H7 (cell line): ENCODE measurements at regions not wholly inside any gene's neighbourhood (a gene's known extent, or its start where the extent isn't known, plus 50 kb on each side); places are given as distances from the start of the nearest gene placed in this dataset.
"Not testable (repeated sequence)": the region's sequence is repeated elsewhere in the genome, so short reads cannot be mapped to it uniquely, and the experiment has no call there.

Source experiments
- DNase-seq: peaks from one replicate; pipeline ENCODE4 v3.0.0; 2012
- H3K27me3 ChIP-seq: 2 replicates; pipeline ENCODE4 v1.6.0; 2011; ENCODE audit warnings: mild to moderate bottlenecking, low read length; ENCODE audit not compliant: control insufficient read depth, insufficient read depth
- H3K36me3 ChIP-seq: replicated peaks from 2 replicates; pipeline ENCODE4 v1.5.1; 2011; ENCODE audit warnings: low read length; ENCODE audit not compliant: control insufficient read depth, insufficient read depth
- H3K4me3 ChIP-seq: 2 replicates; pipeline ENCODE4 v1.5.1; 2011; ENCODE audit warnings: low read depth, mild to moderate bottlenecking, control low read depth, low read length, moderate library complexity; ENCODE audit not compliant: insufficient read depth

DNA sequence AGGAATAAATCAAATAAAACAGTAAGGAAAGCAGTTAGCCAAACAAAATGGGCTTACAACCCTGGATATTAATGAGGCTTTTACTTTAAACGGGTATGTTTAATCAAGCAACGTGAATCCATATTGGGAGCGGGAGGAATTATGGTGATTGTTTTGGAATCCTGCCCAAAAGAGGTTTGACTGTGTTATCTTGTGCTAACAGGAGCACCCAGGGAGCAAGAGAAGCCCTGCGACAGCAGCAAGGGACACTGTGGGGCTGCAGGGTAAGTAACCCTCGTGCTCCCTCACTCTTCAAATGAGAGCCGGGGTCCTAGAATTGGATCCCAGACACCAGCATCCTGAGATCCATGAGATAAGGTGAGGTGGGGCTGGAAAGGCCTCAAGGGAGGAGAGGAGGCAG is 72.6 kb upstream of the PGBD5 start:
- no peak for DNase-seq
- Histone ChIP-seq H3K27me3 (no peaks in the 10 kb centered on the region; the same call in 1 of the 2 replicates), H3K36me3 (no peaks in the 10 kb centered on the region), H3K4me3 (no peak overlapping the region)

GRCh38 chr1:230496451-230496850 is 70.3 kb upstream of the PGBD5 start:
- H3K4me3 ChIP-seq, result no peak overlapping the region
- no peaks in the 10 kb centered on the region; the same call in 1 of the 2 replicates for H3K27me3 ChIP-seq
- DNase-seq, result no peak
- H3K36me3 ChIP-seq, result no peaks in the 10 kb centered on the region

- Histone ChIP-seq H3K27me3 (no peaks in the 10 kb centered on the region; the same call in 1 of the 2 replicates), H3K4me3 (no peak overlapping the region), H3K36me3 (no peaks in the 10 kb centered on the region)
- no peak for DNase-seq
Measured at GRCh38 chr1:230495891-230496385, 69.8 kb upstream of the PGBD5 start.

- H3K27me3 ChIP-seq, result no peaks in the 10 kb centered on the region; the same call in 1 of the 2 replicates
- no peaks in the 10 kb centered on the region for H3K36me3 ChIP-seq
- no peak overlapping the region for H3K4me3 ChIP-seq
- DNase-seq, result no peak
Measured at GRCh38 chr1:230495076-230495475, 68.9 kb upstream of the PGBD5 start.

- DNase-seq, result no peak
- H3K36me3 ChIP-seq, result no peaks in the 10 kb centered on the region
- H3K4me3 ChIP-seq, result no peak overlapping the region
- H3K27me3 ChIP-seq, result no peaks in the 10 kb centered on the region; the same call in 1 of the 2 replicates
Measured at GRCh38 chr1:230494514-230494913, 68.4 kb upstream of the PGBD5 start.

GRCh38 chr1:230494026-230494425 is 67.9 kb upstream of the PGBD5 start:
- H3K27me3 ChIP-seq, result no peaks in the 10 kb centered on the region; the same call in 1 of the 2 replicates
- no peaks in the 10 kb centered on the region for H3K36me3 ChIP-seq
- H3K4me3 ChIP-seq, result no peak overlapping the region
- no peak for DNase-seq

GRCh38 chr1:230493264-230493663 is 67.1 kb upstream of the PGBD5 start:
- Histone ChIP-seq H3K36me3 (no peaks in the 10 kb centered on the region), H3K27me3 (no peaks in the 10 kb centered on the region; the same call in 1 of the 2 replicates), H3K4me3 (no peak overlapping the region)
- no peak for DNase-seq

DNA sequence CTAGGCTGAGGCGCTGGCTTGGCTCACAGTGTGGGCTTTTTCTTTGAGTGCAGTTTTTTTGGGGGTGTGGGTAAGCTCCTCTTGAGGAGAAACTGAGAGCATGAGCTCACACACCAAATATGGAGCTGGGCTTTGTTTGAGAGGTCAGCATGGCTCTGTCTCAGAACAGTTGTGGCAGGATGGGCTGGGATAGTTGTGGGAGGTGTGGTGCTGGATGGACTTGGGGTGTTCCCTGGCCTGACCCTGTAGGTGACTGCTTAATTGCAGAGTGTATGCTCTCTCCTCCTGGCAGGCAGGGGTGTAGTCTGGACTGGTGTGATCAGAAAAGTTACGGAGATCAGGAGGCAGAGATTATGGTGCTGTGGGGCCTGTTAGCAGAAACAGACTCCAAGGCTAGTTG is 64.3 kb upstream of the PGBD5 start:
- no peak for DNase-seq
- Histone ChIP-seq H3K4me3 (no peak overlapping the region), H3K27me3 (no peaks in the 10 kb centered on the region), H3K36me3 (no peaks in the 10 kb centered on the region)

DNA sequence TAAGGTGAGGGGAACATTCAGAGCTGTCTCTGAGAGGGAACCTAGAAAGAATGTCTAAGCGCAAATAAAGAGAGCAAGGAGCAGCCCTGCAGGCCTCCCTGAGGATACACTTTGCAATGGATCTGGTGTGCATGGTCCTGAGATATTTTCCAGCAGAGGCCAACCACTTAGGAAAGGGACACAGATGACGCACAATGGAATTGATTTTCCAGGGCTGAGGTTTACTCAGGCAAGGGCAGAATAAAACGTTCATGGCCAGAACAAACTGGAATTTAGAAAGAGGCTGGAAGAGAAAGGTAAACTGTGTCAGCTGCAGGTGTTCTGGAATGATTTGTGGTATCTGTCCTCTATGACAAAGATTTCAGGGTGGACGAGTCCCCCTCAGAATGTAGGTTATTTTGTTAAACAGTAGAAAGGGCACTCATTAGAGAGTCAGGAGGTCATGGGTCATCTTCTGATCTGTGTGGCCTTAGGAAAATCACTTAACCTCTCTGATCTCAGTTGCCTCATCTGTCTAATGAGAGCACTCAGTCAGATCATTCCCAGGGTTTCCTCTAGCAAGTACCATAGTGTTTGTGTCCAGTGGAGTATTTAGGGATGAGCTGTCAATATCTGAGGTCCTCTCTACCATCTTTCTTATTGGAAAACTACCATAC is 61.8 kb upstream of the PGBD5 start:
- no peaks in the 10 kb centered on the region for H3K27me3 ChIP-seq
- H3K36me3 ChIP-seq, result no peaks in the 10 kb centered on the region
- no peak overlapping the region for H3K4me3 ChIP-seq
- no peak for DNase-seq

DNA sequence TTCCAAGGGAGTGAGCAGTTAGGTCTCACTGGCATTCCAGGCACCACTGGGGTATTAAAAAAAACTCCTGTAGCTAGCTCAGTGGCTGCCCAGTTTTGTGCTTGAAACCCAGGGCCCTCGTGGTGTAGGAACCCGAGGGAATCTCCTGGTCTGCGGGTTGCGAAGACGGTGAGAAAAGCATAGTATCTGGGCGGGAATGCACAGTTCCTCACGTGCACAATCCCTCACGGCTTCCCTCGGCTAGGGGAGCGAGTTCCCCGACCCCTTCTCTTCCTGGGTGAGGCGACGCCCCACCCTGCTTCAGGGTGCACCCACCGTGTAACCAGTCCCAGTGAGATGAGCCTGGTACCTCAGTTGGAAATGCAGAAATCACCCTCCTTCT is 50.5 kb upstream of the PGBD5 start:
- Histone ChIP-seq H3K36me3 (no peaks in the 10 kb centered on the region), H3K4me3 (no peak overlapping the region), H3K27me3 (0 out of 2 replicates have a peak, but pooled peaks cover 2% of the 10 kb centered on the region)
- DNase-seq, result no peak

DNA sequence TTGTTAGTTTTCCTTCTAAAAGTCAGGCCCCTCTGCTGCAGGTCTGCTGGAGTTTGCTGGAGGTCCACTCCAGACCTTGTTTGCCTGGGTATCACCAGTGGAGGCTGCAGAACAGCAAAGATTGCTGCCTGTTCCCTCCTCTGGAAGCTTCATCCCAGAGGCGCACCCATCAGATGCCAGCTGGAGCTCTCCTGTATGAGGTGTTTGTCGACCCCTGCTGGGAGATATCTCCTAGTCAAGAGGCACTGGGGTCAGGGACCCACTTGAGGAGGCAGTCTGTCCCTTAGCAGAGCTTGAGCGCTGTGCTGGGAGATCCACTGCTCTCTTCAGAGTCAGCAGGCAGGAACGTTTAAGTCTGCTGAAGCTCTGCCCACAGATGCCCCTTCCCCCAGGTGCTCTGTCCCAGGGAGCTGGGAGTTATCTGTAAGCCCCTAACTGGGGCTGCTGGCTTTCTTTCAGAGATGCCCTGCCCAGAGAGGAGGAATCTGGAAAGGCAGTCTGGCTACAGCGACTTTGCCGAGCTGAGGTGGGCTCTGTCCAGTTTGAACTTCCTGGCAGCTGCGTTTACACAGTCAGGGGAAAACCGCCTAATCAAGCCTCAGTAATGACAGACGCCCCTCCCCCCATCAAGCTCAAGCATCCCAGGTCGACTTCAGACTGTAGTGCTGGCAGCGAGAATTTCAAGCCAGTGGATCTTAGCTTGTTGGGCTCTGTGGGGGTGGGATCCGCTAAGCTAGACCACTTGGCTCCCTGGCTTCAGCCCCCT is 49.9 kb upstream of the PGBD5 start:
- not testable (repeated sequence) for H3K36me3 ChIP-seq, H3K27me3 ChIP-seq, H3K4me3 ChIP-seq, DNase-seq
